ENCODE measurements at regions not wholly inside any gene's neighbourhood (a gene's known extent, or its start where the extent isn't known, plus 50 kb on each side); places are given as distances from the start of the nearest gene placed in this dataset.
"Not testable (repeated sequence)": the region's sequence is repeated elsewhere in the genome, so short reads cannot be mapped to it uniquely, and the experiment has no call there.

GRCh38 chr18:34516355-34516754 is 193.7 kb upstream of the DTNA start:
- TF ChIP-seq POLR2AphosphoS5 (IDR thresholded peaks at IDR 0.05; ENCODE audit: low read depth, low read length); TAF1 (IDR thresholded peaks at IDR 0.05; ENCODE audit: borderline replicate concordance, low read depth, low read length); POLR2A (IDR thresholded peaks at IDR 0.05; ENCODE audit: low read depth, low read length): not testable (repeated sequence)

Data from GM12892 (cell line).